ENCODE measurements at regions not wholly inside any gene's neighbourhood (a gene's known extent, or its start where the extent isn't known, plus 50 kb on each side); places are given as distances from the start of the nearest gene placed in this dataset.

DNA sequence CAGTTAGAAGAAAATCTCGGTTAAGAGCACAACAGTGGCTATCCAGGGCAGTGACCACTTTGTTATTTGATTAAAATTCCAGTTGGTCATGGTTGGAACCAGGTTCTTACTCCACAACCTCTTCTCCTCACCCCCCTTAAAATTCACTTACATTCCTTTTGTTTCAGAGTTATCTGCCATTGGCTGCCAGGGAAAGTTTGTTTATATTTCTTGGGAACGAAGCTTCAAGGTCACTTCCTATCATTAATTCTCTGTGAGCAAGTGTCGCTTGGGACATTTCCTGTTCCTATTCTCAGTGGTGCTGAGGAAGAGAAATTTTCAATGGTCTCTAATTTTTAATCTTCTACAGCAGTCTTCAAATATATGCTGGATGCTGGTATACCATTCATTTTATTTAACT lies 121.1 kb upstream of the COL21A1 start:
- TF ChIP-seq, protein P1, sequence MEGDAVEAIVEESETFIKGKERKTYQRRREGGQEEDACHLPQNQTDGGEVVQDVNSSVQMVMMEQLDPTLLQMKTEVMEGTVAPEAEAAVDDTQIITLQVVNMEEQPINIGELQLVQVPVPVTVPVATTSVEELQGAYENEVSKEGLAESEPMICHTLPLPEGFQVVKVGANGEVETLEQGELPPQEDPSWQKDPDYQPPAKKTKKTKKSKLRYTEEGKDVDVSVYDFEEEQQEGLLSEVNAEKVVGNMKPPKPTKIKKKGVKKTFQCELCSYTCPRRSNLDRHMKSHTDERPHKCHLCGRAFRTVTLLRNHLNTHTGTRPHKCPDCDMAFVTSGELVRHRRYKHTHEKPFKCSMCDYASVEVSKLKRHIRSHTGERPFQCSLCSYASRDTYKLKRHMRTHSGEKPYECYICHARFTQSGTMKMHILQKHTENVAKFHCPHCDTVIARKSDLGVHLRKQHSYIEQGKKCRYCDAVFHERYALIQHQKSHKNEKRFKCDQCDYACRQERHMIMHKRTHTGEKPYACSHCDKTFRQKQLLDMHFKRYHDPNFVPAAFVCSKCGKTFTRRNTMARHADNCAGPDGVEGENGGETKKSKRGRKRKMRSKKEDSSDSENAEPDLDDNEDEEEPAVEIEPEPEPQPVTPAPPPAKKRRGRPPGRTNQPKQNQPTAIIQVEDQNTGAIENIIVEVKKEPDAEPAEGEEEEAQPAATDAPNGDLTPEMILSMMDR (IDR thresholded peaks at IDR 0.05; ENCODE audit: borderline replicate concordance, extremely low read depth, low read length, poor library complexity, severe bottlenecking) = no peak
- TF ChIP-seq EZH2 (IDR thresholded peaks at IDR 0.05; ENCODE audit: borderline replicate concordance, low read depth, low read length, severe bottlenecking) = no peak
